ENCODE measurements at regions not wholly inside any gene's neighbourhood (a gene's known extent, or its start where the extent isn't known, plus 50 kb on each side); places are given as distances from the start of the nearest gene placed in this dataset.

- H3K27me3 ChIP-seq (ENCODE audit: low read depth), result peaks cover 83% of the 10 kb centered on the region
Measured at GRCh38 chr19:30739394-30739793, 367.2 kb downstream of the ZNF536 start.

GRCh38 chr19:30738047-30738446, 365.9 kb downstream of the ZNF536 start:
- no peak for DNase-seq
- Histone ChIP-seq H3K27me3 (ENCODE audit: low read depth) (peaks cover 82% of the 10 kb centered on the region), H3K4me3 (no peak overlapping the region), H3K36me3 (no peaks in the 10 kb centered on the region), H3K4me1 (no peaks in the 10 kb centered on the region), H3K9me3 (replicated peaks) (no peaks in the 10 kb centered on the region), H3K27ac (replicated peaks) (no peak overlapping the region)
- no peak for TF ChIP-seq CTCF (IDR thresholded peaks at IDR 0.05; ENCODE audit: borderline replicate concordance)
- intact Hi-C loops (cut with micrococcal nuclease), result no loop called here

More at GRCh38 chr19:30739394-30739793, 367.2 kb downstream of the ZNF536 start:
- H3K36me3 ChIP-seq, result no peaks in the 10 kb centered on the region
- H3K4me3 ChIP-seq, result no peak overlapping the region
- intact Hi-C loops (cut with micrococcal nuclease), result no loop called here
- H3K27ac ChIP-seq (replicated peaks), result no peak overlapping the region
- no peaks in the 10 kb centered on the region for H3K4me1 ChIP-seq
- DNase-seq, result no peak
- TF ChIP-seq CTCF (IDR thresholded peaks at IDR 0.05; ENCODE audit: borderline replicate concordance), result no peak
- no peaks in the 10 kb centered on the region for H3K9me3 ChIP-seq (replicated peaks)

GRCh38 chr19:30734669-30735068, 362.5 kb downstream of the ZNF536 start:
- no peak overlapping the region for H3K27ac ChIP-seq (replicated peaks)
- intact Hi-C loops (cut with micrococcal nuclease), result no loop called here
- H3K4me3 ChIP-seq, result no peak overlapping the region
- no peaks in the 10 kb centered on the region for H3K9me3 ChIP-seq (replicated peaks)
- TF ChIP-seq CTCF (IDR thresholded peaks at IDR 0.05; ENCODE audit: borderline replicate concordance), result no peak
- no peak for DNase-seq
- no peaks in the 10 kb centered on the region for H3K4me1 ChIP-seq
- H3K36me3 ChIP-seq, result no peaks in the 10 kb centered on the region
- H3K27me3 ChIP-seq (ENCODE audit: low read depth), result peaks cover 58% of the 10 kb centered on the region

- H3K27ac ChIP-seq (replicated peaks), result no peak overlapping the region
- H3K9me3 ChIP-seq (replicated peaks), result no peaks in the 10 kb centered on the region
- H3K27me3 ChIP-seq (ENCODE audit: low read depth), result peaks cover 57% of the 10 kb centered on the region
- peak; percentile 34 for TF ChIP-seq CTCF (IDR thresholded peaks at IDR 0.05; ENCODE audit: borderline replicate concordance)
- no peak overlapping the region for H3K4me3 ChIP-seq
- intact Hi-C loops (cut with micrococcal nuclease), result no loop called here
- DNase-seq, result no peak
- H3K36me3 ChIP-seq, result no peaks in the 10 kb centered on the region
- H3K4me1 ChIP-seq, result no peaks in the 10 kb centered on the region
Measured at GRCh38 chr19:30733826-30734550, 361.8 kb downstream of the ZNF536 start.

GRCh38 chr19:30731591-30731990, 359.4 kb downstream of the ZNF536 start:
- no peak for DNase-seq
- Histone ChIP-seq H3K4me1 (no peaks in the 10 kb centered on the region), H3K36me3 (no peaks in the 10 kb centered on the region), H3K9me3 (replicated peaks) (no peaks in the 10 kb centered on the region), H3K27ac (replicated peaks) (no peak overlapping the region), H3K27me3 (ENCODE audit: low read depth) (peaks cover 34% of the 10 kb centered on the region), H3K4me3 (no peak overlapping the region)
- TF ChIP-seq CTCF (IDR thresholded peaks at IDR 0.05; ENCODE audit: borderline replicate concordance), result no peak
- intact Hi-C loops (cut with micrococcal nuclease), result no loop called here

Data from left ventricle myocardium inferior (tissue), 1 donor.